Nephron progenitor cell (in vitro differentiated cells): ENCODE measurements at regions not wholly inside any gene's neighbourhood (a gene's known extent, or its start where the extent isn't known, plus 50 kb on each side); places are given as distances from the start of the nearest gene placed in this dataset.
"Not testable (repeated sequence)": the region's sequence is repeated elsewhere in the genome, so short reads cannot be mapped to it uniquely, and the experiment has no call there.

ENCODE experiments used
- DNase-seq: peaks from one replicate; pipeline ENCODE4 v3.0.0; 2021
- H3K27ac Mint-ChIP-seq: 2 replicates; pipeline ENCODE4 v1.8.0; 2021; ENCODE audit warnings: mild to moderate bottlenecking, moderate library complexity, mixed read lengths
- H3K27me3 Mint-ChIP-seq: 2 replicates; pipeline ENCODE4 v1.8.0; 2021; ENCODE audit warnings: mild to moderate bottlenecking, low read depth, mixed read lengths; ENCODE audit not compliant: poor library complexity
- H3K36me3 Mint-ChIP-seq: 2 replicates; pipeline ENCODE4 v1.8.0; 2021; ENCODE audit warnings: low read depth, mixed read lengths
- H3K4me1 Mint-ChIP-seq: 2 replicates; pipeline ENCODE4 v1.8.0; 2021; ENCODE audit warnings: mixed read lengths
- H3K4me3 Mint-ChIP-seq: 2 replicates; pipeline ENCODE4 v1.8.0; 2021; ENCODE audit warnings: mild to moderate bottlenecking, moderate library complexity, mixed read lengths
- H3K9me3 Mint-ChIP-seq: 2 replicates; pipeline ENCODE4 v1.8.0; 2021; ENCODE audit warnings: mild to moderate bottlenecking, moderate library complexity, mixed read lengths
- CTCF ChIP-seq: fragments of 200-600 bp; sonication (generic); IDR thresholded peaks from 2 replicates; pipeline ENCODE4 v1.5.0; 2021; ENCODE audit warnings: antibody characterized with exemption

- H3K27ac Mint-ChIP-seq: no peak overlapping the region
- H3K36me3 Mint-ChIP-seq: no peaks in the 10 kb centered on the region
- H3K4me3 Mint-ChIP-seq: no peak overlapping the region
- peaks cover 40% of the 10 kb centered on the region for H3K27me3 Mint-ChIP-seq
- peaks cover 4% of the 10 kb centered on the region for H3K9me3 Mint-ChIP-seq
- no peak for DNase-seq
- no peak for TF ChIP-seq CTCF
- H3K4me1 Mint-ChIP-seq: no peaks in the 10 kb centered on the region
Observed at GRCh38 chr16:26824469-26824868, 242.3 kb upstream of the C16orf82 start.

GRCh38 chr16:26826500-26826899 is 240.2 kb upstream of the C16orf82 start:
- Mint-ChIP-seq H3K27me3 (peaks cover 38% of the 10 kb centered on the region), H3K9me3 (peaks cover 4% of the 10 kb centered on the region), H3K4me3 (no peak overlapping the region), H3K27ac (peak overlapping the region; percentile 4), H3K4me1 (no peaks in the 10 kb centered on the region), H3K36me3 (no peaks in the 10 kb centered on the region)
- TF ChIP-seq CTCF: no peak
- DNase-seq: no peak

- peaks cover 34% of the 10 kb centered on the region for H3K27me3 Mint-ChIP-seq
- no peak overlapping the region for H3K4me3 Mint-ChIP-seq
- peaks cover 6% of the 10 kb centered on the region for H3K9me3 Mint-ChIP-seq
- H3K36me3 Mint-ChIP-seq: no peaks in the 10 kb centered on the region
- H3K4me1 Mint-ChIP-seq: no peaks in the 10 kb centered on the region
- no peak overlapping the region for H3K27ac Mint-ChIP-seq
- DNase-seq: no peak
- TF ChIP-seq CTCF: no peak
Observed at GRCh38 chr16:26827386-26827785, 239.3 kb upstream of the C16orf82 start.

- no peak for DNase-seq
Observed at GRCh38 chr16:26830428-26831127, 236.1 kb upstream of the C16orf82 start.

GRCh38 chr16:26836114-26836513 is 230.6 kb upstream of the C16orf82 start:
- H3K4me1 Mint-ChIP-seq, H3K27ac Mint-ChIP-seq, DNase-seq, H3K36me3 Mint-ChIP-seq, H3K4me3 Mint-ChIP-seq: not testable (repeated sequence)
- peaks cover 48% of the 10 kb centered on the region for H3K9me3 Mint-ChIP-seq
- peaks cover 21% of the 10 kb centered on the region for H3K27me3 Mint-ChIP-seq

More at GRCh38 chr16:26830428-26831127, 236.1 kb upstream of the C16orf82 start:
- no peak overlapping the region for H3K4me3 Mint-ChIP-seq
- no peak overlapping the region for H3K27ac Mint-ChIP-seq
- peaks cover 32% of the 10 kb centered on the region for H3K27me3 Mint-ChIP-seq
- no peaks in the 10 kb centered on the region for H3K4me1 Mint-ChIP-seq
- H3K36me3 Mint-ChIP-seq: no peaks in the 10 kb centered on the region
- TF ChIP-seq CTCF: no peak
- peaks cover 33% of the 10 kb centered on the region for H3K9me3 Mint-ChIP-seq

- Mint-ChIP-seq H3K4me1 (no peaks in the 10 kb centered on the region), H3K36me3 (no peaks in the 10 kb centered on the region), H3K27ac (no peak overlapping the region), H3K4me3 (no peak overlapping the region), H3K27me3 (peaks cover 21% of the 10 kb centered on the region), H3K9me3 (peaks cover 31% of the 10 kb centered on the region)
- no peak for DNase-seq
- no peak for TF ChIP-seq CTCF
Observed at GRCh38 chr16:26838931-26839330, 227.8 kb upstream of the C16orf82 start.
